ENCODE measurements at regions not wholly inside any gene's neighbourhood (a gene's known extent, or its start where the extent isn't known, plus 50 kb on each side); places are given as distances from the start of the nearest gene placed in this dataset.

- TF ChIP-seq CTCF (IDR thresholded peaks at IDR 0.05 in 4 of 5, conservative IDR thresholded peaks at IDR 0.05 in 1 of 5) (no peak), POLR2A (IDR thresholded peaks at IDR 0.05) (no peak)
- H3K4me3 ChIP-seq = no peak overlapping the region
- H3K4me1 ChIP-seq = no peaks in the 10 kb centered on the region
- no peak overlapping the region for H3K27ac ChIP-seq
- no peaks in the 10 kb centered on the region for H3K9me3 ChIP-seq
- H3K36me3 ChIP-seq = no peaks in the 10 kb centered on the region
- DNase-seq (no peak), ATAC-seq (no peak)
- intact Hi-C loops (cut with DNase I; ENCODE audit: low total_unique reads) = no loop called here
- in situ Hi-C loops (cut with MboI; ENCODE audit: low sequenced_read_pairs in 4 of 4) = no loop called here
- H3K27me3 ChIP-seq = no peaks in the 10 kb centered on the region
These were observed 361.0 kb upstream of the HAND2 start for GRCh38 chr4:173891072-173891471.

DNA sequence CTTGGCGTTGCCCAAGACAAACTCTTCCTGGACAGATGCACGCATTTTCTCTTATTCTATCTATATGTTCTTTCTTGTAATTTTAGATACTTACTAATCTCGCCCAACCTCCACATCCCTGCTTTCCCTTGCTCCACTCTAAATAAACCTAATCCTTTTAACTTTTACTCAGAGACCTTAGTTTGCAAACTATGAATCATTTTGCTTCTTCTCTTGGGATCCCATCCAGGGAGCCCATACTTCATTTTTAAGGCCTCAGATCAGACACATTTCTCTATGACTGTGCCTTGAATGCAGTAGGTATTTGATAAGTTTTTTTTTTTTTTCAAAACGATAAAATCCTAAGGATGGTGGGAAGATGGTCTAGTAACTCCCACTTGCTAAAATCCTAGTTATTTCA is 353.8 kb upstream of the HAND2 start:
- Histone ChIP-seq H3K9me3 (no peaks in the 10 kb centered on the region), H3K27ac (no peak overlapping the region), H3K4me1 (no peaks in the 10 kb centered on the region), H3K36me3 (no peaks in the 10 kb centered on the region), H3K4me3 (no peak overlapping the region), H3K27me3 (no peaks in the 10 kb centered on the region)
- ATAC-seq = no peak
- TF ChIP-seq CTCF (IDR thresholded peaks at IDR 0.05 in 4 of 5, conservative IDR thresholded peaks at IDR 0.05 in 1 of 5) (no peak), POLR2A (IDR thresholded peaks at IDR 0.05) (no peak)
- intact Hi-C loops (cut with DNase I; ENCODE audit: low total_unique reads) = no loop called here
- no peak for DNase-seq
- in situ Hi-C loops (cut with MboI; ENCODE audit: low sequenced_read_pairs in 4 of 4) = no loop called here

DNA sequence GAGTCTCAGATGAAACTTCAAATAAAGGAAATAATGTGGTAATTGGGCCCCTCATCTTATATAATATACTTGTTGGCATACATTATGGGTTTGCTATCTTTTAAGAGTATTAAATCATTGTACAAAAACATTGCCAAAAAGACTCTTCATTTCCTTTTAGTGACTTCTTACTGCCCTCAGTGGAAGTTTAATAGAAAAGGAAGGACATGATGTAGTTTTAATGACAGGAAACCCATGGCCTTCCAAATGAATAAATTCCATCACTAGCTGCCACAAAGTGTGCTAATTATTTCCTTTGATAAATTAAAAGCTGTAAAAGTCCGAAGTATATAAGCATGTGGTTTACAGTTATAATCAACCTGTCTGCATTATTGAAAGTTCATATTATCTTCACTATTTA is 350.9 kb upstream of the HAND2 start:
- intact Hi-C loops (cut with DNase I; ENCODE audit: low total_unique reads) = no loop called here
- ATAC-seq = no peak

GRCh38 chr4:173879509-173879908 is 349.5 kb upstream of the HAND2 start:
- in situ Hi-C loops (cut with MboI; ENCODE audit: low sequenced_read_pairs in 4 of 4) = no loop called here
- H3K9me3 ChIP-seq = no peaks in the 10 kb centered on the region
- no peak for DNase-seq

More for the DNA sequence above, 350.9 kb upstream of the HAND2 start:
- H3K9me3 ChIP-seq = no peaks in the 10 kb centered on the region
- no peak overlapping the region for H3K27ac ChIP-seq
- no peak overlapping the region for H3K4me3 ChIP-seq
- H3K27me3 ChIP-seq = no peaks in the 10 kb centered on the region
- TF ChIP-seq CTCF (IDR thresholded peaks at IDR 0.05 in 4 of 5, conservative IDR thresholded peaks at IDR 0.05 in 1 of 5) (no peak), POLR2A (IDR thresholded peaks at IDR 0.05) (no peak)
- H3K36me3 ChIP-seq = no peaks in the 10 kb centered on the region
- in situ Hi-C loops (cut with MboI; ENCODE audit: low sequenced_read_pairs in 4 of 4) = no loop called here
- no peaks in the 10 kb centered on the region for H3K4me1 ChIP-seq
- no peak for DNase-seq

More at GRCh38 chr4:173879509-173879908, 349.5 kb upstream of the HAND2 start:
- TF ChIP-seq POLR2A (IDR thresholded peaks at IDR 0.05) (no peak), CTCF (IDR thresholded peaks at IDR 0.05 in 4 of 5, conservative IDR thresholded peaks at IDR 0.05 in 1 of 5) (no peak)
- ATAC-seq = no peak
- intact Hi-C loops (cut with DNase I; ENCODE audit: low total_unique reads) = no loop called here
- H3K27me3 ChIP-seq = no peaks in the 10 kb centered on the region
- no peaks in the 10 kb centered on the region for H3K4me1 ChIP-seq
- H3K36me3 ChIP-seq = no peaks in the 10 kb centered on the region
- no peak overlapping the region for H3K4me3 ChIP-seq
- no peak overlapping the region for H3K27ac ChIP-seq
